Neural progenitor cell (in vitro differentiated cells): ENCODE measurements at regions not wholly inside any gene's neighbourhood (a gene's known extent, or its start where the extent isn't known, plus 50 kb on each side); places are given as distances from the start of the nearest gene placed in this dataset.

Experiments used
- DNase-seq: peaks from one replicate; pipeline ENCODE4 v3.0.0-alpha.2; 2016; ENCODE audit warnings: low spot score
- H2AFZ ChIP-seq: fragments of 200-600 bp; sonication (generic); replicated peaks from 2 replicates; pipeline ENCODE4 v1.6.1; 2016; ENCODE audit warnings: antibody characterized with exemption
- H3F3A ChIP-seq: fragments of 200-600 bp; sonication (generic); 2 replicates; pipeline ENCODE4 v1.6.1; 2016; ENCODE audit warnings: antibody characterized with exemption, low read depth
- H3K27ac ChIP-seq: fragments of 200-600 bp; sonication (generic); 2 replicates; pipeline ENCODE4 v1.5.1; 2016; ENCODE audit warnings: mild to moderate bottlenecking
- H3K27me3 ChIP-seq: fragments of 200-600 bp; sonication (generic); 2 replicates; pipeline ENCODE4 v1.6.1; 2016; ENCODE audit warnings: mild to moderate bottlenecking, moderate library complexity
- H3K36me3 ChIP-seq: fragments of 200-600 bp; sonication (generic); 2 replicates; pipeline ENCODE4 v1.5.1; 2016
- H3K4me1 ChIP-seq: fragments of 200-600 bp; sonication (generic); 2 replicates; pipeline ENCODE4 v1.6.1; 2016; ENCODE audit warnings: mixed run types
- H3K4me2 ChIP-seq: fragments of 200-600 bp; sonication (generic); 2 replicates; pipeline ENCODE4 v1.6.1; 2016
- H3K4me3 ChIP-seq: fragments of 200-600 bp; sonication (generic); 2 replicates; pipeline ENCODE4 v1.5.1; 2016
- H3K79me2 ChIP-seq: fragments of 200-600 bp; sonication (generic); 2 replicates; pipeline ENCODE4 v1.6.1; 2016; ENCODE audit warnings: low read depth
- H3K9ac ChIP-seq: fragments of 200-600 bp; sonication (generic); 2 replicates; pipeline ENCODE4 v1.6.1; 2016
- H3K9me3 ChIP-seq: fragments of 200-600 bp; sonication (generic); 2 replicates; pipeline ENCODE4 v1.5.1; 2016; ENCODE audit warnings: low read depth
- H4K20me1 ChIP-seq: fragments of 200-600 bp; sonication (generic); 2 replicates; pipeline ENCODE4 v1.6.1; 2016; ENCODE audit warnings: low read depth
- H3K27ac Mint-ChIP-seq: 3 replicates; pipeline ENCODE4 v1.8.0; 2021; ENCODE audit warnings: mixed read lengths
- H3K27me3 Mint-ChIP-seq: 2 replicates; pipeline ENCODE4 v1.8.0; 2022; ENCODE audit warnings: low read depth, mild to moderate bottlenecking, inconsistent platforms, moderate library complexity, mixed read lengths; ENCODE audit not compliant: insufficient read depth
- H3K36me3 Mint-ChIP-seq: 3 replicates; pipeline ENCODE4 v1.8.0; 2021; ENCODE audit warnings: mixed read lengths
- H3K4me1 Mint-ChIP-seq: 3 replicates; pipeline ENCODE4 v1.8.0; 2021; ENCODE audit warnings: mixed read lengths
- H3K4me3 Mint-ChIP-seq: 3 replicates; pipeline ENCODE4 v1.8.0; 2021; ENCODE audit warnings: mild to moderate bottlenecking, moderate library complexity, mixed read lengths
- H3K9me3 Mint-ChIP-seq: 3 replicates; pipeline ENCODE4 v1.8.0; 2020; ENCODE audit warnings: mixed read lengths
- EZH2 ChIP-seq: fragments of 200-600 bp; sonication (generic); IDR thresholded peaks from 2 replicates; pipeline ENCODE4 v1.6.1; 2017; ENCODE audit warnings: antibody characterized with exemption, mild to moderate bottlenecking, moderate library complexity
- EZH2phosphoT487 ChIP-seq: fragments of 200-600 bp; sonication (generic); IDR thresholded peaks from 2 replicates; pipeline ENCODE4 v1.6.1; 2017; ENCODE audit warnings: antibody characterized with exemption
- TF ChIP-seq, protein P1 (sequence below): fragments of 200-600 bp; sonication (generic); IDR thresholded peaks from 2 replicates; pipeline ENCODE4 v1.5.1; 2017; ENCODE audit warnings: antibody characterized with exemption, mild to moderate bottlenecking

DNA sequence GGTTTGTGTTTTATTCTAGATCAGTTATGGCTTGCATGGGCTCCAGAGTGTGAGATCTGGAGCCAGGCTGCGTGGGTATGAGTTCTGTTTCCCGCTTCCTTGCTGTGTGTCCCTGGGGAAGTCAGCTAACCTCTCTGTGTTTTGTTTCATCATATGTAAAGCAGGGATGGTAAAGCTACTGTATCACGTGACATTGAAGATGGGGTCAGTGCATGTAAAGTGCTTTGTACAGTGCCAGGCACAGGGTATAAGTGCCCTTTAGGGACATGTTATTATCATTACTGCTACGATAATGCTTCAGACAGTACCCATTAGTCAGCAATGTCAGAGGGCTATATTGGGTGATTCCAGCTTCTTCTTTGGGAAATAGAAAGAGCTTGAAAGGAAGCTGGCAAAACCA lies 186.2 kb downstream of the FOXL1 start:
- Histone ChIP-seq H3K9me3 (no peaks in the 10 kb centered on the region), H3K79me2 (no peaks in the 10 kb centered on the region), H3K27me3 (no peaks in the 10 kb centered on the region), H3K27ac (no peak overlapping the region), H3K9ac (no peak overlapping the region), H4K20me1 (no peaks in the 10 kb centered on the region), H2AFZ (no peak overlapping the region), H3K4me3 (no peak overlapping the region), H3K4me2 (no peak overlapping the region), H3K4me1 (peaks cover 28% of the 10 kb centered on the region), H3K36me3 (no peaks in the 10 kb centered on the region), H3F3A (peaks cover 31% of the 10 kb centered on the region)
- Mint-ChIP-seq H3K27me3 (peaks cover 34% of the 10 kb centered on the region), H3K4me1 (peaks cover 31% of the 10 kb centered on the region), H3K36me3 (no peaks in the 10 kb centered on the region), H3K9me3 (peaks cover 3% of the 10 kb centered on the region), H3K27ac (no peak overlapping the region), H3K4me3 (no peak overlapping the region)
- no peak for TF ChIP-seq EZH2
- TF ChIP-seq, protein P1, sequence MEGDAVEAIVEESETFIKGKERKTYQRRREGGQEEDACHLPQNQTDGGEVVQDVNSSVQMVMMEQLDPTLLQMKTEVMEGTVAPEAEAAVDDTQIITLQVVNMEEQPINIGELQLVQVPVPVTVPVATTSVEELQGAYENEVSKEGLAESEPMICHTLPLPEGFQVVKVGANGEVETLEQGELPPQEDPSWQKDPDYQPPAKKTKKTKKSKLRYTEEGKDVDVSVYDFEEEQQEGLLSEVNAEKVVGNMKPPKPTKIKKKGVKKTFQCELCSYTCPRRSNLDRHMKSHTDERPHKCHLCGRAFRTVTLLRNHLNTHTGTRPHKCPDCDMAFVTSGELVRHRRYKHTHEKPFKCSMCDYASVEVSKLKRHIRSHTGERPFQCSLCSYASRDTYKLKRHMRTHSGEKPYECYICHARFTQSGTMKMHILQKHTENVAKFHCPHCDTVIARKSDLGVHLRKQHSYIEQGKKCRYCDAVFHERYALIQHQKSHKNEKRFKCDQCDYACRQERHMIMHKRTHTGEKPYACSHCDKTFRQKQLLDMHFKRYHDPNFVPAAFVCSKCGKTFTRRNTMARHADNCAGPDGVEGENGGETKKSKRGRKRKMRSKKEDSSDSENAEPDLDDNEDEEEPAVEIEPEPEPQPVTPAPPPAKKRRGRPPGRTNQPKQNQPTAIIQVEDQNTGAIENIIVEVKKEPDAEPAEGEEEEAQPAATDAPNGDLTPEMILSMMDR, result no peak
- TF ChIP-seq EZH2phosphoT487, result no peak
- no peak for DNase-seq

DNA sequence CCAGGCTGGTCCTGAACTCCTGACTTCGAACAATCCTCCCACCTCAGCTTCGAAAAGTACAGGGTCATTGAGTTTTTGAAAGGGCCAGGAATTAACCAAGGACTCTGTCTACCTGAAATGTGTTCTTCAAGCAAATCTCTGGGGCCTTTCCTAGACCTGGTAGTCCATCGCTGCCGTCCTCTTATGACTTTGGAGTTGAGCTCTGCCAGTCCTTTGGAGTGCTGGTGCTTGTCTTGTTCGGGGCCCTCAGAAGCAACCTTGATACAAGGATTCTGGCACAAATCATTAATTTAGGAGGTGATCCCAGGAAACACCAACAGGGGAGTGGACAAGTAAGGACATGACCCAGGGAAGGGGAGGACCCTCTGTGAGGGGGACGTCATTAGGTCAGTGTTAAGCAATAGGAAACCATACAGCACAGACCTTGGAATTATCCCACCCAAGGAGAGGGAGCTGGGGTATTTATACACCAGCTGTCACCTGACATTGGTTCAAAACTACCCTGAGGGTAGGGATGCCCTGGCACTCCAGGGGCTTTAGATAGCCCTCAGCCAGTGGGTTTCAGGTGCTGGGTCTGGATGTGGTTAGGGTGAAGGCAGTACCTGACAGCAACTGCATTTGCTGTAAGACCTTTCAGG lies 187.2 kb downstream of the FOXL1 start:
- Mint-ChIP-seq H3K4me3 (no peak overlapping the region), H3K9me3 (peaks cover 4% of the 10 kb centered on the region), H3K27ac (no peak overlapping the region), H3K4me1 (peaks cover 24% of the 10 kb centered on the region), H3K36me3 (no peaks in the 10 kb centered on the region), H3K27me3 (peaks cover 33% of the 10 kb centered on the region)
- TF ChIP-seq EZH2phosphoT487 (no peak), EZH2 (no peak)
- TF ChIP-seq, protein P1, result no peak
- H3K4me2 ChIP-seq, result no peak overlapping the region
- H3K4me1 ChIP-seq, result peaks cover 21% of the 10 kb centered on the region
- H3F3A ChIP-seq, result peaks cover 21% of the 10 kb centered on the region
- H3K9me3 ChIP-seq, result no peaks in the 10 kb centered on the region
- no peaks in the 10 kb centered on the region for H4K20me1 ChIP-seq
- no peaks in the 10 kb centered on the region for H3K79me2 ChIP-seq
- no peaks in the 10 kb centered on the region for H3K36me3 ChIP-seq
- H3K9ac ChIP-seq, result no peak overlapping the region
- H3K27me3 ChIP-seq, result no peaks in the 10 kb centered on the region
- DNase-seq, result no peak
- no peak overlapping the region for H3K27ac ChIP-seq
- H2AFZ ChIP-seq, result no peak overlapping the region
- no peak overlapping the region for H3K4me3 ChIP-seq

DNA sequence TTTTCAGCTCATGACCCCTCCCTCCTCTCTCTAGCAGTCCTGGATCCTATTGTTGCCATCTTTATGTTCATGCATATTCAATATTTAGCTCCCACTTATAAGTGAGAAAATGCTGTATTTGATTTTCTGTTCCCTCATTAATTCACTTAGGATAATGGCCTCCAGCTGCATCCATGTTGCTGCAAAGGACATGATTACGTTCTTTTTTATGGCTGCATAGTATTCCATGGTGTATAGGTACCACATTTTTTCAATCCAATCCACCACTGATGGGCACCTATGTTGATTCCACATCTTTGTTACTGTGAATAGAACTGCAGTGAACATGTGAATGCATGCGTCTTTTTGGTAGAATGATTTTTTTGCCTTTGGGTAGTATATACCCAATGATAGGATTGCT lies 188.4 kb downstream of the FOXL1 start:
- no peak overlapping the region for H3K27ac Mint-ChIP-seq
- Histone ChIP-seq H3K27me3 (no peaks in the 10 kb centered on the region), H4K20me1 (no peaks in the 10 kb centered on the region), H3K79me2 (no peaks in the 10 kb centered on the region), H3F3A (peaks cover 9% of the 10 kb centered on the region), H3K4me3 (no peak overlapping the region), H3K4me1 (peaks cover 10% of the 10 kb centered on the region), H2AFZ (no peak overlapping the region), H3K27ac (no peak overlapping the region), H3K9me3 (no peaks in the 10 kb centered on the region), H3K36me3 (no peaks in the 10 kb centered on the region), H3K4me2 (no peak overlapping the region), H3K9ac (no peak overlapping the region)
- H3K9me3 Mint-ChIP-seq, result peaks cover 4% of the 10 kb centered on the region
- no peak for DNase-seq
- TF ChIP-seq EZH2, result no peak
- TF ChIP-seq, protein P1, result no peak
- no peak for TF ChIP-seq EZH2phosphoT487
- no peak overlapping the region for H3K4me3 Mint-ChIP-seq
- H3K36me3 Mint-ChIP-seq, result no peaks in the 10 kb centered on the region
- peaks cover 33% of the 10 kb centered on the region for H3K27me3 Mint-ChIP-seq
- H3K4me1 Mint-ChIP-seq, result peaks cover 18% of the 10 kb centered on the region
